ENCODE measurements at regions not wholly inside any gene's neighbourhood (a gene's known extent, or its start where the extent isn't known, plus 50 kb on each side); places are given as distances from the start of the nearest gene placed in this dataset.
A peak's percentile ranks its signal among the peaks of the same experiment; 100 is the strongest.
"Not testable (repeated sequence)": the region's sequence is repeated elsewhere in the genome, so short reads cannot be mapped to it uniquely, and the experiment has no call there.

GRCh38 chr17:51475730-51476129, 215.4 kb downstream of the UTP18 start:
- no peak for DNase-seq
- Histone ChIP-seq H3K4me1 (no peaks in the 10 kb centered on the region), H3K36me3 (no peaks in the 10 kb centered on the region), H3K27me3 (no peaks in the 10 kb centered on the region), H3K27ac (no peak overlapping the region), H3K4me3 (no peak overlapping the region), H3K9me3 (replicated peaks) (no peaks in the 10 kb centered on the region)

GRCh38 chr17:51479303-51479702, 219.0 kb downstream of the UTP18 start:
- no peaks in the 10 kb centered on the region for H3K27me3 ChIP-seq
- no peaks in the 10 kb centered on the region for H3K9me3 ChIP-seq (replicated peaks)
- no peaks in the 10 kb centered on the region for H3K36me3 ChIP-seq
- H3K4me3 ChIP-seq = no peak overlapping the region
- DNase-seq = no peak
- H3K4me1 ChIP-seq = no peaks in the 10 kb centered on the region
- no peak overlapping the region for H3K27ac ChIP-seq

GRCh38 chr17:51481370-51481769, 221.0 kb downstream of the UTP18 start:
- H3K27me3 ChIP-seq = no peaks in the 10 kb centered on the region
- no peak overlapping the region for H3K4me3 ChIP-seq
- no peaks in the 10 kb centered on the region for H3K9me3 ChIP-seq (replicated peaks)
- no peaks in the 10 kb centered on the region for H3K36me3 ChIP-seq
- DNase-seq = peak; percentile 81 to 84
- no peak overlapping the region for H3K27ac ChIP-seq
- no peaks in the 10 kb centered on the region for H3K4me1 ChIP-seq

GRCh38 chr17:51482248-51482647, 221.9 kb downstream of the UTP18 start:
- H3K4me1 ChIP-seq; DNase-seq; H3K27me3 ChIP-seq; H3K9me3 ChIP-seq (replicated peaks); H3K36me3 ChIP-seq; H3K4me3 ChIP-seq; H3K27ac ChIP-seq: not testable (repeated sequence)

- no peak for DNase-seq
- no peaks in the 10 kb centered on the region for H3K9me3 ChIP-seq (replicated peaks)
- no peak overlapping the region for H3K27ac ChIP-seq
- no peaks in the 10 kb centered on the region for H3K27me3 ChIP-seq
- no peak overlapping the region for H3K4me3 ChIP-seq
- H3K36me3 ChIP-seq = no peaks in the 10 kb centered on the region
- H3K4me1 ChIP-seq = no peaks in the 10 kb centered on the region
Measured at GRCh38 chr17:51486091-51486490, 225.7 kb downstream of the UTP18 start.

GRCh38 chr17:51486885-51487520, 226.7 kb downstream of the UTP18 start:
- no peak for DNase-seq
- Histone ChIP-seq H3K4me1 (no peaks in the 10 kb centered on the region), H3K27ac (no peak overlapping the region), H3K4me3 (no peak overlapping the region), H3K36me3 (no peaks in the 10 kb centered on the region), H3K27me3 (no peaks in the 10 kb centered on the region), H3K9me3 (replicated peaks) (no peaks in the 10 kb centered on the region)

- DNase-seq = peak in 1 of 2 experiments; percentile 21
- H3K4me3 ChIP-seq = no peak overlapping the region
- H3K9me3 ChIP-seq (replicated peaks) = no peaks in the 10 kb centered on the region
- no peaks in the 10 kb centered on the region for H3K27me3 ChIP-seq
- no peaks in the 10 kb centered on the region for H3K4me1 ChIP-seq
- no peak overlapping the region for H3K27ac ChIP-seq
- no peaks in the 10 kb centered on the region for H3K36me3 ChIP-seq
Measured at GRCh38 chr17:51487947-51488346, 227.6 kb downstream of the UTP18 start.

- no peak overlapping the region for H3K27ac ChIP-seq
- no peaks in the 10 kb centered on the region for H3K4me1 ChIP-seq
- no peak for DNase-seq
Measured at GRCh38 chr17:51491416-51491815, 231.1 kb downstream of the UTP18 start.

GRCh38 chr17:51493206-51493605, 232.9 kb downstream of the UTP18 start:
- Histone ChIP-seq H3K27ac (no peak overlapping the region), H3K4me1 (no peaks in the 10 kb centered on the region), H3K4me3 (no peak overlapping the region), H3K36me3 (no peaks in the 10 kb centered on the region), H3K27me3 (no peaks in the 10 kb centered on the region), H3K9me3 (replicated peaks) (no peaks in the 10 kb centered on the region)
- no peak for DNase-seq

More at GRCh38 chr17:51491416-51491815, 231.1 kb downstream of the UTP18 start:
- Histone ChIP-seq H3K9me3 (replicated peaks) (no peaks in the 10 kb centered on the region), H3K27me3 (no peaks in the 10 kb centered on the region), H3K4me3 (no peak overlapping the region), H3K36me3 (no peaks in the 10 kb centered on the region)

GRCh38 chr17:51496378-51496777, 236.0 kb downstream of the UTP18 start:
- H3K4me1 ChIP-seq = no peaks in the 10 kb centered on the region
- DNase-seq = no peak
- H3K9me3 ChIP-seq (replicated peaks) = no peaks in the 10 kb centered on the region
- no peaks in the 10 kb centered on the region for H3K27me3 ChIP-seq
- no peak overlapping the region for H3K27ac ChIP-seq
- H3K4me3 ChIP-seq = no peak overlapping the region
- H3K36me3 ChIP-seq = no peaks in the 10 kb centered on the region

GRCh38 chr17:51499897-51500296, 239.6 kb downstream of the UTP18 start:
- no peaks in the 10 kb centered on the region for H3K4me1 ChIP-seq
- no peak overlapping the region for H3K27ac ChIP-seq
- DNase-seq = no peak
- no peaks in the 10 kb centered on the region for H3K27me3 ChIP-seq
- no peaks in the 10 kb centered on the region for H3K9me3 ChIP-seq (replicated peaks)
- no peaks in the 10 kb centered on the region for H3K36me3 ChIP-seq
- H3K4me3 ChIP-seq = no peak overlapping the region

GRCh38 chr17:51500454-51500853, 240.1 kb downstream of the UTP18 start:
- Histone ChIP-seq H3K4me3 (no peak overlapping the region), H3K4me1 (no peaks in the 10 kb centered on the region)
- no peak for DNase-seq

GRCh38 chr17:51505450-51505849, 245.1 kb downstream of the UTP18 start:
- H3K27me3 ChIP-seq = no peaks in the 10 kb centered on the region
- H3K4me3 ChIP-seq = no peak overlapping the region
- no peaks in the 10 kb centered on the region for H3K9me3 ChIP-seq (replicated peaks)
- H3K4me1 ChIP-seq = no peaks in the 10 kb centered on the region
- H3K27ac ChIP-seq = no peak overlapping the region
- H3K36me3 ChIP-seq = no peaks in the 10 kb centered on the region
- DNase-seq = no peak

More at GRCh38 chr17:51500454-51500853, 240.1 kb downstream of the UTP18 start:
- Histone ChIP-seq H3K27ac (no peak overlapping the region), H3K27me3 (no peaks in the 10 kb centered on the region), H3K9me3 (replicated peaks) (no peaks in the 10 kb centered on the region), H3K36me3 (no peaks in the 10 kb centered on the region)

GRCh38 chr17:51507444-51507843, 247.1 kb downstream of the UTP18 start:
- Histone ChIP-seq H3K4me1 (no peaks in the 10 kb centered on the region), H3K27me3 (no peaks in the 10 kb centered on the region), H3K27ac (no peak overlapping the region), H3K9me3 (replicated peaks) (no peaks in the 10 kb centered on the region), H3K4me3 (no peak overlapping the region), H3K36me3 (no peaks in the 10 kb centered on the region)
- DNase-seq = no peak

GRCh38 chr17:51508048-51508447, 247.7 kb downstream of the UTP18 start:
- no peak for DNase-seq
- Histone ChIP-seq H3K9me3 (replicated peaks) (no peaks in the 10 kb centered on the region), H3K4me1 (no peaks in the 10 kb centered on the region), H3K4me3 (no peak overlapping the region), H3K36me3 (no peaks in the 10 kb centered on the region), H3K27ac (no peak overlapping the region), H3K27me3 (no peaks in the 10 kb centered on the region)

- H3K27ac ChIP-seq = no peak overlapping the region
- no peaks in the 10 kb centered on the region for H3K4me1 ChIP-seq
- no peaks in the 10 kb centered on the region for H3K27me3 ChIP-seq
- no peaks in the 10 kb centered on the region for H3K36me3 ChIP-seq
- no peaks in the 10 kb centered on the region for H3K9me3 ChIP-seq (replicated peaks)
- no peak for DNase-seq
- no peak overlapping the region for H3K4me3 ChIP-seq
Measured at GRCh38 chr17:51510940-51511339, 250.6 kb downstream of the UTP18 start.
